Chondrocyte (in vitro differentiated cells): ENCODE measurements at regions not wholly inside any gene's neighbourhood (a gene's known extent, or its start where the extent isn't known, plus 50 kb on each side); places are given as distances from the start of the nearest gene placed in this dataset.

Experiments used
- DNase-seq: peaks from one replicate; pipeline ENCODE4 v3.0.0; 2021; ENCODE audit warnings: mixed read lengths, low spot score
- H3K27ac Mint-ChIP-seq: one replicate; pipeline ENCODE4 v1.8.0; 2021; ENCODE audit warnings: mild to moderate bottlenecking, moderate library complexity, mixed read lengths; ENCODE audit not compliant: unreplicated experiment
- H3K27me3 Mint-ChIP-seq: 2 replicates; pipeline ENCODE4 v1.8.0; 2021; ENCODE audit warnings: low read depth, mixed read lengths
- H3K36me3 Mint-ChIP-seq: 2 replicates; pipeline ENCODE4 v1.8.0; 2021; ENCODE audit warnings: low read depth, mixed read lengths
- H3K4me1 Mint-ChIP-seq: 2 replicates; pipeline ENCODE4 v1.8.0; 2021; ENCODE audit warnings: low read depth, mild to moderate bottlenecking, mixed read lengths
- H3K4me3 Mint-ChIP-seq: one replicate; pipeline ENCODE4 v1.8.0; 2021; ENCODE audit warnings: mild to moderate bottlenecking, moderate library complexity, mixed read lengths; ENCODE audit not compliant: unreplicated experiment
- H3K9me3 Mint-ChIP-seq: 2 replicates; pipeline ENCODE4 v1.8.0; 2021; ENCODE audit warnings: low read depth, mixed read lengths
- CTCF ChIP-seq: fragments of 200-600 bp; sonication (generic); IDR thresholded peaks from 2 replicates; pipeline ENCODE4 v1.5.0; 2021; ENCODE audit warnings: antibody characterized with exemption, mild to moderate bottlenecking, moderate library complexity

- H3K27me3 Mint-ChIP-seq: no peaks in the 10 kb centered on the region
- H3K9me3 Mint-ChIP-seq: no peaks in the 10 kb centered on the region
- H3K4me3 Mint-ChIP-seq: no peak overlapping the region
- H3K27ac Mint-ChIP-seq: no peak overlapping the region
- DNase-seq: no peak
- peaks cover 6% of the 10 kb centered on the region for H3K4me1 Mint-ChIP-seq
- no peaks in the 10 kb centered on the region for H3K36me3 Mint-ChIP-seq
- no peak for TF ChIP-seq CTCF
Measured at GRCh38 chr7:125492521-125492920, 562.9 kb upstream of the POT1 start.

- Mint-ChIP-seq H3K4me1 (peaks cover 6% of the 10 kb centered on the region), H3K27me3 (no peaks in the 10 kb centered on the region), H3K36me3 (no peaks in the 10 kb centered on the region), H3K9me3 (no peaks in the 10 kb centered on the region), H3K4me3 (no peak overlapping the region), H3K27ac (no peak overlapping the region)
- TF ChIP-seq CTCF: no peak
- no peak for DNase-seq
Measured at GRCh38 chr7:125491137-125491536, 561.5 kb upstream of the POT1 start.

- Mint-ChIP-seq H3K27ac (no peak overlapping the region), H3K4me3 (no peak overlapping the region), H3K27me3 (no peaks in the 10 kb centered on the region), H3K4me1 (peaks cover 6% of the 10 kb centered on the region), H3K36me3 (no peaks in the 10 kb centered on the region), H3K9me3 (no peaks in the 10 kb centered on the region)
- no peak for DNase-seq
- no peak for TF ChIP-seq CTCF
Measured at GRCh38 chr7:125490167-125490566, 560.5 kb upstream of the POT1 start.

GRCh38 chr7:125485223-125485622 lies 555.6 kb upstream of the POT1 start:
- H3K4me3 Mint-ChIP-seq: no peak overlapping the region
- H3K27me3 Mint-ChIP-seq: no peaks in the 10 kb centered on the region
- no peak for DNase-seq
- H3K27ac Mint-ChIP-seq: no peak overlapping the region
- no peaks in the 10 kb centered on the region for H3K4me1 Mint-ChIP-seq
- H3K36me3 Mint-ChIP-seq: no peaks in the 10 kb centered on the region
- TF ChIP-seq CTCF: no peak
- H3K9me3 Mint-ChIP-seq: no peaks in the 10 kb centered on the region

GRCh38 chr7:125484755-125485154 lies 555.1 kb upstream of the POT1 start:
- H3K36me3 Mint-ChIP-seq: no peaks in the 10 kb centered on the region
- DNase-seq: no peak
- TF ChIP-seq CTCF: no peak
- no peaks in the 10 kb centered on the region for H3K27me3 Mint-ChIP-seq
- H3K9me3 Mint-ChIP-seq: no peaks in the 10 kb centered on the region
- no peak overlapping the region for H3K27ac Mint-ChIP-seq
- no peak overlapping the region for H3K4me3 Mint-ChIP-seq
- no peaks in the 10 kb centered on the region for H3K4me1 Mint-ChIP-seq
